Activated CD8-positive, alpha-beta T cell treated with anti-CD3 and anti-CD28 coated beads for 36 hours (primary cell): ENCODE measurements at regions not wholly inside any gene's neighbourhood (a gene's known extent, or its start where the extent isn't known, plus 50 kb on each side); places are given as distances from the start of the nearest gene placed in this dataset.

ENCODE experiments used
- ATAC-seq: fragments of 200-7000 bp; cut with Tn5 transposase; one replicate; pipeline ENCODE4 v1.10.0; 2021; ENCODE audit warnings: mild to moderate bottlenecking, moderate library complexity
- CTCF ChIA-PET: fragments of 350-600 bp; sonication (Branson Sonifier 250); formaldehyde crosslinking; loops from one replicate; lab custom pipeline; 2021; ENCODE audit warnings: antibody characterized with exemption; lab: Charles Lee
- POLR2A ChIA-PET: fragments of 350-600 bp; sonication (Branson Sonifier 250); formaldehyde crosslinking; loops from one replicate; lab custom pipeline; 2021; ENCODE audit warnings: antibody characterized with exemption; lab: Charles Lee
- DNase-seq: peaks from one replicate; pipeline ENCODE4 v3.0.0-alpha.2; 2020
- H3K27ac Mint-ChIP-seq: one replicate; pipeline ENCODE4 v1.8.0; 2021; ENCODE audit warnings: mild to moderate bottlenecking, mixed read lengths
- H3K27me3 Mint-ChIP-seq: one replicate; pipeline ENCODE4 v1.8.0; 2021; ENCODE audit warnings: mixed read lengths
- H3K36me3 Mint-ChIP-seq: one replicate; pipeline ENCODE4 v1.8.0; 2021; ENCODE audit warnings: low read depth, mixed read lengths
- H3K4me1 Mint-ChIP-seq: one replicate; pipeline ENCODE4 v1.8.0; 2021; ENCODE audit warnings: low read depth, mixed read lengths
- H3K4me3 Mint-ChIP-seq: one replicate; pipeline ENCODE4 v1.8.0; 2021; ENCODE audit warnings: mild to moderate bottlenecking, moderate library complexity, mixed read lengths
- H3K9me3 Mint-ChIP-seq: one replicate; pipeline ENCODE4 v1.8.0; 2021; ENCODE audit warnings: mixed read lengths
- intact Hi-C: fragments of 100-400 bp; cut with micrococcal nuclease; formaldehyde crosslinking; loops from one replicate; pipeline ENCODE4 v1.10.0; 2022
- TF ChIP-seq, protein P1 (sequence below): fragments of 200-600 bp; IDR thresholded peaks from one replicate; pipeline ENCODE4 v1.8.0; 2022; ENCODE audit warnings: antibody characterized with exemption, mild to moderate bottlenecking

DNA sequence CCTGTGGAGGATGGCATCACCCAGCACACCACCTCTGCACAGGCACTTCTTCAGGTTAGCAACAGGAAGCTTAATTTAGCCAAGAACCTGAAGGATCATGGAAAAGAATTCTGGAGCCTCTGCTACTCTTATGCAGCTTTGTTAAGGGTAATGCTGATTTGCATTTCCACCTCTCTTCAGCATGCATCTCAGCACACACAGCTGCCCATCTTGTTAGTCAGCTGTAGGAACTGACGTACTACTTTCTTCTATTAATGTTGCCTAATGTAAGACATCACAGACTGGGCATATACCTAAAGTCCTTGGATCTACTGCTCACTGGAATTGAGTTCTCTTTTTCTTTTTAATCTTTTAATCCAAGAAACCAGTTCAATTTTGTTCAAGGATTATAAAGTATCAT is 181.0 kb downstream of the SPP2 start:
- ChIA-PET CTCF (interaction anchor here (1.7 kb wide), 1 partner anchor 16 kb away, joined by 3 read pairs; no protein-coding TSS in a partner anchor), POLR2A (no interaction called here)
- TF ChIP-seq, protein P1, sequence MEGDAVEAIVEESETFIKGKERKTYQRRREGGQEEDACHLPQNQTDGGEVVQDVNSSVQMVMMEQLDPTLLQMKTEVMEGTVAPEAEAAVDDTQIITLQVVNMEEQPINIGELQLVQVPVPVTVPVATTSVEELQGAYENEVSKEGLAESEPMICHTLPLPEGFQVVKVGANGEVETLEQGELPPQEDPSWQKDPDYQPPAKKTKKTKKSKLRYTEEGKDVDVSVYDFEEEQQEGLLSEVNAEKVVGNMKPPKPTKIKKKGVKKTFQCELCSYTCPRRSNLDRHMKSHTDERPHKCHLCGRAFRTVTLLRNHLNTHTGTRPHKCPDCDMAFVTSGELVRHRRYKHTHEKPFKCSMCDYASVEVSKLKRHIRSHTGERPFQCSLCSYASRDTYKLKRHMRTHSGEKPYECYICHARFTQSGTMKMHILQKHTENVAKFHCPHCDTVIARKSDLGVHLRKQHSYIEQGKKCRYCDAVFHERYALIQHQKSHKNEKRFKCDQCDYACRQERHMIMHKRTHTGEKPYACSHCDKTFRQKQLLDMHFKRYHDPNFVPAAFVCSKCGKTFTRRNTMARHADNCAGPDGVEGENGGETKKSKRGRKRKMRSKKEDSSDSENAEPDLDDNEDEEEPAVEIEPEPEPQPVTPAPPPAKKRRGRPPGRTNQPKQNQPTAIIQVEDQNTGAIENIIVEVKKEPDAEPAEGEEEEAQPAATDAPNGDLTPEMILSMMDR, result no peak
- H3K36me3 Mint-ChIP-seq, result no peaks in the 10 kb centered on the region
- ATAC-seq (no peak), DNase-seq (no peak)
- no peaks in the 10 kb centered on the region for H3K4me1 Mint-ChIP-seq
- no peak overlapping the region for H3K27ac Mint-ChIP-seq
- H3K9me3 Mint-ChIP-seq, result no peaks in the 10 kb centered on the region
- intact Hi-C loops, result no loop called here
- no peaks in the 10 kb centered on the region for H3K27me3 Mint-ChIP-seq
- no peak overlapping the region for H3K4me3 Mint-ChIP-seq

DNA sequence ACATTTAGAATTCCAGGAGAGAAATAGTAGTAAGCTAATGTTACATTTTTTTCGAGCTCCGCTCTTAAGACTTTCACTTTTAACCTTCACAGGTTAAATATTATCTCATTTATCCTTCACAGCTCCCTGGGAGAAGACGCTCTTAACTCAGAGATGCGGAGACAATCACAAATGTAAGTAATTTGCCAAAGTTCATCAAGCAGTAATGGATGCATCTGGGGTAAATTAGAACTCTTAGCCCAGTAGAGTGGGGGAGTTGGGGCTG is 168.5 kb downstream of the SPP2 start:
- ATAC-seq, result no peak
- intact Hi-C loops, result no loop called here
- H3K4me3 Mint-ChIP-seq, result no peak overlapping the region
- H3K36me3 Mint-ChIP-seq, result no peaks in the 10 kb centered on the region
- no peaks in the 10 kb centered on the region for H3K27me3 Mint-ChIP-seq
- H3K9me3 Mint-ChIP-seq, result no peaks in the 10 kb centered on the region
- no peak for DNase-seq
- ChIA-PET CTCF (no interaction called here), POLR2A (interaction anchor here (1.2 kb wide), 1 partner anchor 18 kb away, joined by 3 read pairs; no protein-coding TSS in a partner anchor)
- no peak overlapping the region for H3K27ac Mint-ChIP-seq
- TF ChIP-seq, protein P1, result no peak
- peaks cover 28% of the 10 kb centered on the region for H3K4me1 Mint-ChIP-seq

DNA sequence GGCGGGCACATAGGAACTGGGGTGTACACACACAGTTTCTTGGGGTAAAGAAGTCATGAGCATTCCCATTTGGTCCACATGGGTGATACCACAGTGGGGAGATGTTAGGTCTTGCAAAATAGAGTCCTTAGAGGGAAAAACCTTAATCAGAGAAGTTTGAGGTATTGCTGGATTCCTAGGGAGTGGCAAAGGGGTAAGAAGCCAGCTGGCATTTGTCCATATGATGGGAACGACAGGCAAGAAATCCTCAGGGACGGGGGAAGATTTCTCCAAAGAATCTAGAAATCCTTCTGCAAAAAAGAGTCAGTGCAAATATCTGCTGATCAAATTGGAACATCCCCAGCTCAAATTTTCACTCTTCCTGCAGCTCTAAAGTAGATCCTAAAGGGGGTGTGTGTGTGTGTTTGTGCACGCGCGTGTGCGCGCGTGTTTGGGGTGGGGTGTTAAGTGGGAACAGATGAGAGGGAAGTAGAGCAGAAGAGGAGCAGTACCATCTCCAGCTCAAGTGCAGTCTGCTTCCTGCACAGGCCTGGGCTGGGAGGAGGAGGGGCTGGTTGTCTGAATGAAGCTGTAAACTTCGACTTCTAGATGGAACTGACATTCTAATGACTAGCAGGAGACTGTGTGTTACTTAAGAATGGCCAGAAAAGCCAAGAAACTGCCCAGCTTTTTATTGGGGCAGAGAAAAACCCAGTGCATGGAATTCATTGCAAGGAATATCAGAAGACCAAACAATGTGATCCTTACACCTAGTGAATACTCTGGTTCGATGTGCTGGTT is 168.0 kb downstream of the SPP2 start:
- Mint-ChIP-seq H3K27me3 (no peaks in the 10 kb centered on the region), H3K36me3 (no peaks in the 10 kb centered on the region), H3K9me3 (no peaks in the 10 kb centered on the region), H3K4me3 (no peak overlapping the region), H3K27ac (no peak overlapping the region), H3K4me1 (peaks cover 28% of the 10 kb centered on the region)
- intact Hi-C loops, result no loop called here
- ChIA-PET CTCF (no interaction called here), POLR2A (interaction anchor here (1.2 kb wide), 1 partner anchor 17 kb away, joined by 3 read pairs; no protein-coding TSS in a partner anchor)
- ATAC-seq, result no peak
- TF ChIP-seq, protein P1, result no peak
- no peak for DNase-seq

DNA sequence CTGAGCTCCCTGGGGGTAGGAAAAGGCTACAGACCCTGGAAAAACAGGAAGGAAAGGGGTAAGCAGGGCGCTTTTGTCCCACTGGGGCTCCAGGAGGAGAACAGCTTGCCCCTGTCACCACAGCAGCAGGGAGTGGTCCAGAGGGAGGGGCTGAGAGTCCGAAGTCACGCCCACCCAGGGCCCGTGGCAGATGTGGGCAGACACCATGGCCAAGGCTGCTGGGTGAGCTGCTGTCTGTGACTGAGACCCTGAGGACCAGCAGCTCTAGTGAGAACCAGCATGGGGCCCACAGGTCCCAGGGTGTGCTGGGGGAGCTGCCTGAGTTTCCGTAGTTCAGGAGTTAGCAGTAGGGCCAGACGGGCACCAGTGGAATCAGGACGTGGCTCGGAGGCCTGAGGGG is 162.0 kb downstream of the SPP2 start:
- Mint-ChIP-seq H3K36me3 (no peaks in the 10 kb centered on the region), H3K4me3 (no peak overlapping the region), H3K4me1 (peaks cover 16% of the 10 kb centered on the region), H3K27ac (no peak overlapping the region), H3K9me3 (no peaks in the 10 kb centered on the region), H3K27me3 (no peaks in the 10 kb centered on the region)
- ATAC-seq (no peak), DNase-seq (no peak)
- ChIA-PET CTCF (no interaction called here), POLR2A (no interaction called here)
- TF ChIP-seq, protein P1, result no peak
- intact Hi-C loops, result no loop called here

DNA sequence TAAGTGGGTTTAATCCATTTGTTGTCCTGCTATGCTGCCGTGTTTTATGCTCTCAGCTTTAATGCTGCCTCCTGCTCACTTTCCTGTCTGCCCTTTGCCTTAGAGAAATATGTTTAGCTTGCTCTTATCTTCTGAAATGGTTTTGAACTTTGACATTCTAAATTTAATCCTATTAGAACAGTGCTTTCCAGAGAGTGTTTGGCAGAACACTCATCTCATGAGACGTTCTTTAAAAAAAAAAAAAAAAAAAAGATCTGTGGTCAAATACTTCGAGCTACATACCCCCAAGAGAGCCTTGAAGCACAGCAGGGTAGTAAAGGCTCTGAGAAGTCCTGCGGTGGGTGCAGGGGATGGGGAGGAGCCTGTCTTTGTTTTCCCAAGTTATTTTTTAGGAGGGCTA is 161.3 kb downstream of the SPP2 start:
- CTCF ChIA-PET, result no interaction called here

More for the DNA sequence above, 161.3 kb downstream of the SPP2 start:
- H3K9me3 Mint-ChIP-seq, result no peaks in the 10 kb centered on the region
- ATAC-seq (no peak), DNase-seq (no peak)
- H3K27me3 Mint-ChIP-seq, result no peaks in the 10 kb centered on the region
- H3K4me1 Mint-ChIP-seq, result peaks cover 8% of the 10 kb centered on the region
- H3K36me3 Mint-ChIP-seq, result no peaks in the 10 kb centered on the region
- H3K4me3 Mint-ChIP-seq, result no peak overlapping the region
- TF ChIP-seq, protein P1, result no peak
- POLR2A ChIA-PET, result no interaction called here
- intact Hi-C loops, result no loop called here
- no peak overlapping the region for H3K27ac Mint-ChIP-seq
